Smooth muscle cell (in vitro differentiated cells): ENCODE measurements at regions not wholly inside any gene's neighbourhood (a gene's known extent, or its start where the extent isn't known, plus 50 kb on each side); places are given as distances from the start of the nearest gene placed in this dataset.

Source experiments
- DNase-seq: peaks from one replicate; lab custom pipeline; 2025; ENCODE audit not compliant: unreplicated experiment; lab: John Stamatoyannopoulos, UW
- H2AFZ ChIP-seq: fragments of 200-600 bp; sonication (generic); 2 replicates; pipeline ENCODE4 v1.6.0; 2016; ENCODE audit warnings: antibody characterized with exemption, low read depth, mild to moderate bottlenecking
- H3F3A ChIP-seq: fragments of 200-600 bp; sonication (generic); 2 replicates; pipeline ENCODE4 v1.6.0; 2017; ENCODE audit warnings: antibody characterized with exemption, low read depth
- H3K27ac ChIP-seq: fragments of 200-600 bp; sonication (generic); 2 replicates; pipeline ENCODE4 v1.5.1; 2016; ENCODE audit warnings: low read depth, mild to moderate bottlenecking
- H3K27me3 ChIP-seq: fragments of 200-600 bp; sonication (generic); 2 replicates; pipeline ENCODE4 v1.6.1; 2016; ENCODE audit warnings: low read depth, mild to moderate bottlenecking
- H3K36me3 ChIP-seq: fragments of 200-600 bp; sonication (generic); 2 replicates; pipeline ENCODE4 v1.5.1; 2016; ENCODE audit warnings: low read depth
- H3K4me1 ChIP-seq: fragments of 200-600 bp; sonication (generic); 2 replicates; pipeline ENCODE4 v1.5.1; 2016; ENCODE audit warnings: low read depth
- H3K4me2 ChIP-seq: fragments of 200-600 bp; sonication (generic); 2 replicates; pipeline ENCODE4 v1.6.0; 2016; ENCODE audit warnings: mild to moderate bottlenecking
- H3K4me3 ChIP-seq: fragments of 200-600 bp; sonication (generic); 2 replicates; pipeline ENCODE4 v1.5.1; 2016; ENCODE audit warnings: mild to moderate bottlenecking
- H3K79me2 ChIP-seq: fragments of 200-600 bp; sonication (generic); 2 replicates; pipeline ENCODE4 v1.6.0; 2016; ENCODE audit warnings: low read depth, mild to moderate bottlenecking
- H3K9ac ChIP-seq: fragments of 200-600 bp; sonication (generic); 2 replicates; pipeline ENCODE4 v1.6.0; 2016; ENCODE audit warnings: low read depth
- H3K9me3 ChIP-seq: fragments of 200-600 bp; sonication (generic); replicated peaks from 2 replicates; pipeline ENCODE4 v1.5.1; 2016; ENCODE audit warnings: low read depth
- H4K20me1 ChIP-seq: fragments of 200-600 bp; sonication (generic); 2 replicates; pipeline ENCODE4 v1.6.0; 2016; ENCODE audit warnings: low read depth
- CTCF ChIP-seq: fragments of 200-600 bp; sonication (generic); IDR thresholded peaks from 2 replicates; pipeline ENCODE4 v1.5.1; 2017; ENCODE audit warnings: borderline replicate concordance, mild to moderate bottlenecking, antibody characterized with exemption; ENCODE audit not compliant: insufficient read depth, poor library complexity, severe bottlenecking
- WGBS: methylation state at CpG from one replicate; pipeline ENCODE4 v1.1.7; 2016; ENCODE audit warnings: low lambda C conversion rate; 5-methylcytosine and 5-hydroxymethylcytosine counted together

- DNase-seq = no peak
- H3K79me2 ChIP-seq = no peaks in the 10 kb centered on the region
- no peak for TF ChIP-seq CTCF
- peak overlapping the region; percentile 36 for H3K4me2 ChIP-seq
- 39% methylated on average over 3 of the region's 3 CpGs for WGBS
- no peak overlapping the region for H3K27ac ChIP-seq
- H4K20me1 ChIP-seq = no peaks in the 10 kb centered on the region
- no peak overlapping the region for H2AFZ ChIP-seq
- no peak overlapping the region for H3K9ac ChIP-seq
- H3K9me3 ChIP-seq = no peaks in the 10 kb centered on the region
- no peaks in the 10 kb centered on the region for H3K27me3 ChIP-seq
- no peaks in the 10 kb centered on the region for H3K36me3 ChIP-seq
- H3K4me3 ChIP-seq = no peak overlapping the region
- H3F3A ChIP-seq = no peaks in the 10 kb centered on the region
- H3K4me1 ChIP-seq = no peaks in the 10 kb centered on the region
These were observed 590.2 kb downstream of the SH2D4B start for GRCh38 chr10:81127931-81128330.

- H3K4me3 ChIP-seq = no peak overlapping the region
- H3K27me3 ChIP-seq = no peaks in the 10 kb centered on the region
- H3K36me3 ChIP-seq = no peaks in the 10 kb centered on the region
- WGBS = 85% methylated on average over 2 of the region's 2 CpGs
- no peak overlapping the region for H3K27ac ChIP-seq
- no peak overlapping the region for H3K9ac ChIP-seq
- H3K4me1 ChIP-seq = no peaks in the 10 kb centered on the region
- no peaks in the 10 kb centered on the region for H3K9me3 ChIP-seq
- no peak overlapping the region for H3K4me2 ChIP-seq
- no peaks in the 10 kb centered on the region for H3K79me2 ChIP-seq
- no peaks in the 10 kb centered on the region for H4K20me1 ChIP-seq
- DNase-seq = no peak
- no peaks in the 10 kb centered on the region for H3F3A ChIP-seq
- H2AFZ ChIP-seq = no peak overlapping the region
- no peak for TF ChIP-seq CTCF
These were observed 592.3 kb downstream of the SH2D4B start for GRCh38 chr10:81130014-81130413.

GRCh38 chr10:81135851-81136250 is 598.1 kb downstream of the SH2D4B start:
- Histone ChIP-seq H3K36me3 (no peaks in the 10 kb centered on the region), H3K4me3 (no peak overlapping the region), H3K4me1 (no peaks in the 10 kb centered on the region), H4K20me1 (no peaks in the 10 kb centered on the region), H3K9ac (no peak overlapping the region), H3K27ac (no peak overlapping the region), H3K79me2 (no peaks in the 10 kb centered on the region), H3K9me3 (no peaks in the 10 kb centered on the region), H2AFZ (no peak overlapping the region), H3K4me2 (no peak overlapping the region), H3F3A (no peaks in the 10 kb centered on the region), H3K27me3 (no peaks in the 10 kb centered on the region)
- DNase-seq = no peak
- TF ChIP-seq CTCF = no peak
- 90% methylated on average over 3 of the region's 3 CpGs for WGBS

- Histone ChIP-seq H3K79me2 (no peaks in the 10 kb centered on the region), H3K36me3 (no peaks in the 10 kb centered on the region), H3K4me1 (no peaks in the 10 kb centered on the region), H3K9me3 (no peaks in the 10 kb centered on the region), H3K27ac (no peak overlapping the region), H4K20me1 (no peaks in the 10 kb centered on the region), H3K27me3 (no peaks in the 10 kb centered on the region), H3K4me3 (no peak overlapping the region), H3F3A (no peaks in the 10 kb centered on the region), H2AFZ (no peak overlapping the region), H3K4me2 (no peak overlapping the region), H3K9ac (no peak overlapping the region)
- WGBS = 84% methylated on average over 2 of the region's 2 CpGs
- no peak for TF ChIP-seq CTCF
- no peak for DNase-seq
These were observed 598.6 kb downstream of the SH2D4B start for GRCh38 chr10:81136261-81136660.
